K562 (cell line): ENCODE measurements at regions not wholly inside any gene's neighbourhood (a gene's known extent, or its start where the extent isn't known, plus 50 kb on each side); places are given as distances from the start of the nearest gene placed in this dataset.

Experiments
- ATAC-seq: fragments of 200-7000 bp; cut with Tn5 transposase; 3 replicates; pipeline ENCODE4 v1.9.1; 2020; ENCODE audit warnings: moderate library complexity
- BruUV-seq: library from RNA; stranded (reverse); fragments of 400-500 nt; replicated peaks from 2 replicates; lab custom pipeline; 2021; lab: Mats Ljungman, UMichigan
- CTCF ChIA-PET: fragments of 300-600 bp; formaldehyde crosslinking; extraction: SDS; loops from one replicate; lab custom pipeline; 2021; ENCODE audit warnings: low intra/inter-chr PET ratio; lab: Yijun Ruan, JAX
- POLR2A ChIA-PET: fragments of 300-600, 350-650 bp; sonication (Branson Sonifier 250); formaldehyde crosslinking; extraction: SDS; loops from one replicate; lab custom pipeline; 2021; ENCODE audit warnings: antibody characterized with exemption, inconsistent platforms; lab: Yijun Ruan, JAX
- DNase-seq, 4 experiments: peaks; one replicate each; pipeline versions ENCODE4 v3.0.0 to v3.0.0-alpha.2; 2011 to 2018; ENCODE audit warnings: low spot score in 3 of 4, mixed read lengths in 3 of 4; ENCODE audit errors: extremely low read depth in 1 of 4
- FAIRE-seq: peaks from 2 replicates; lab custom pipeline; 2011; peaks lifted over from hg19 to GRCh38; lab: Jason Lieb, UNC
- H2AFZ ChIP-seq: 2 replicates; pipeline ENCODE4 v1.6.0; 2011; ENCODE audit warnings: low read depth, low read length, control low read depth, inconsistent platforms
- H3K27ac ChIP-seq: fragments of 200-600 bp; 3 replicates; pipeline ENCODE4 v1.8.0; 2011; ENCODE audit warnings: low read depth, mild to moderate bottlenecking, control low read depth, inconsistent platforms, low read length, moderate library complexity, mixed read lengths; ENCODE audit errors: extremely low read depth
- H3K27me3 ChIP-seq, 2 experiments: fragments of 300-600 bp in 1 of 2; 2 replicates in 1 of 2; 3 replicates in 1 of 2; pipeline versions ENCODE4 v1.6.0 to v1.8.0; 2011; ENCODE audit warnings: inconsistent platforms in 2 of 2, low read length in 2 of 2, mild to moderate bottlenecking in 1 of 2, mixed read lengths in 1 of 2, moderate library complexity in 1 of 2; ENCODE audit not compliant: control insufficient read depth in 2 of 2, insufficient read depth in 2 of 2
- H3K36me3 ChIP-seq: fragments of 300-600 bp; 3 replicates; pipeline ENCODE4 v1.8.0; 2011; ENCODE audit warnings: mild to moderate bottlenecking, low read length, inconsistent platforms; ENCODE audit not compliant: control insufficient read depth, insufficient read depth
- H3K4me1 ChIP-seq, 2 experiments: fragments of 200-600 bp in 1 of 2; replicated peaks in 1 of 2; 2 replicates in 1 of 2; 3 replicates in 1 of 2; pipeline versions ENCODE4 v1.5.1 to v1.8.0; 2011; ENCODE audit warnings: inconsistent platforms in 2 of 2, low read length in 2 of 2, mild to moderate bottlenecking in 1 of 2, mixed read lengths in 1 of 2, moderate library complexity in 1 of 2; ENCODE audit not compliant: control insufficient read depth in 2 of 2, insufficient read depth in 2 of 2
- H3K4me2 ChIP-seq: 2 replicates; pipeline ENCODE4 v1.6.1; 2011; ENCODE audit warnings: low read length, control low read depth, inconsistent platforms, mixed read lengths; ENCODE audit not compliant: insufficient read depth
- H3K4me3 ChIP-seq: fragments of 200-600 bp; sonication (generic), shearing (Covaris generic); 2 replicates; pipeline ENCODE4 v1.5.1; 2016; ENCODE audit warnings: control low read depth, inconsistent platforms
- H3K79me2 ChIP-seq: fragments of 200-600 bp; 3 replicates; pipeline ENCODE4 v1.8.0; 2011; ENCODE audit warnings: low read length, inconsistent platforms; ENCODE audit not compliant: control insufficient read depth, insufficient read depth
- H3K9ac ChIP-seq, 2 experiments: 2 replicates each; pipeline versions ENCODE4 v1.6.0 to v1.6.1; 2011; ENCODE audit warnings: low read depth in 2 of 2, low read length in 2 of 2, control low read depth in 1 of 2, inconsistent platforms in 1 of 2, mild to moderate bottlenecking in 1 of 2, mixed read lengths in 1 of 2; ENCODE audit not compliant: insufficient read depth in 1 of 2
- H3K9me1 ChIP-seq: one replicate; pipeline ENCODE4 v1.6.0; 2011; ENCODE audit warnings: inconsistent platforms, mild to moderate bottlenecking, low read length, moderate library complexity; ENCODE audit not compliant: control insufficient read depth, insufficient read depth
- H3K9me3 ChIP-seq: replicated peaks from 2 replicates; pipeline ENCODE4 v1.5.1; 2011; ENCODE audit warnings: low read depth, low read length, inconsistent platforms; ENCODE audit not compliant: control insufficient read depth, insufficient read depth
- H4K20me1 ChIP-seq: replicated peaks from 2 replicates; pipeline ENCODE4 v1.6.1; 2011; ENCODE audit warnings: low read length, inconsistent platforms, mixed read lengths; ENCODE audit not compliant: control insufficient read depth, insufficient read depth
- GABPB2 ChIP-seq: fragments of 250-450 bp; sonication (Bioruptor Pico); conservative IDR thresholded peaks from 2 replicates; pipeline ENCODE4 v1.5.1; 2021; ENCODE audit warnings: mild to moderate bottlenecking
- JUND ChIP-seq, 2 experiments: IDR thresholded peaks; 2 replicates in 1 of 2; 3 replicates in 1 of 2; pipeline ENCODE4 v1.6.1; 2011; ENCODE audit warnings: borderline replicate concordance in 2 of 2, low read depth in 2 of 2, low read length in 2 of 2, improper control_type of control experiment in 1 of 2, missing biosample characterization in 1 of 2, missing genetic modification characterization in 1 of 2, missing genetic modification reagents in 1 of 2
- NCOA2 ChIP-seq, 2 experiments: fragments of 450-650 bp; IDR thresholded peaks; 2 replicates each; pipeline ENCODE4 v1.6.1; 2018; ENCODE audit warnings: mild to moderate bottlenecking in 2 of 2, moderate library complexity in 1 of 2; ENCODE audit not compliant: partially characterized antibody in 2 of 2
- NR1H2 ChIP-seq: sonication (generic); formaldehyde crosslinking; IDR thresholded peaks from 2 replicates; pipeline ENCODE4 v1.4.0; 2020; ENCODE audit warnings: mild to moderate bottlenecking, missing genetic modification reagents
- ZFP36 ChIP-seq: fragments of 150-350 bp; IDR thresholded peaks from 2 replicates; pipeline ENCODE4 v1.6.1; 2018; ENCODE audit warnings: low read length, low read depth; ENCODE audit not compliant: partially characterized antibody
- ZFX ChIP-seq: sonication (generic); formaldehyde crosslinking; IDR thresholded peaks from 2 replicates; pipeline ENCODE4 v1.8.0; 2022; ENCODE audit warnings: mild to moderate bottlenecking, missing genetic modification reagents, moderate library complexity
- ZNF764 ChIP-seq: fragments of 250-450 bp; sonication (Bioruptor Pico); IDR thresholded peaks from 2 replicates; pipeline ENCODE4 v1.4.0; 2020; ENCODE audit warnings: low read depth, mild to moderate bottlenecking, moderate library complexity
- WGBS: fragments of 100-300 bp; shearing (Covaris generic); methylation state at CpG from one replicate; pipeline ENCODE4 v1.1.6; 2016; ENCODE audit warnings: low coverage, mixed read lengths; ENCODE audit not compliant: insufficient coverage; ENCODE audit errors: missing lambda C conversion rate; 5-methylcytosine and 5-hydroxymethylcytosine counted together
- in situ Hi-C: fragments of 300-500 bp; cut with MboI; formaldehyde crosslinking; loops from 4 replicates; pipeline ENCODE4 v1.15.0; 2018; ENCODE audit warnings: inconsistent platforms, mixed read lengths
- intact Hi-C: fragments of 100-400 bp; cut with micrococcal nuclease; formaldehyde crosslinking; loops from 2 replicates; pipeline ENCODE4 v1.14.2; 2022
- TF ChIP-seq, protein P1 (sequence below): fragments of 250-450 bp; sonication (Bioruptor Pico); IDR thresholded peaks from 2 replicates; pipeline ENCODE4 v1.4.0; 2020; ENCODE audit warnings: borderline replicate concordance

GRCh38 chr3:112734171-112734570 is 93.2 kb upstream of the CCDC80 start:
- no peak for ATAC-seq
- no peak for DNase-seq
- CTCF ChIA-PET = interaction anchor here (0.9 to 1.4 kb wide), 2 partner anchors 80 to 245 kb away, joined by 3 to 5 read pairs; no protein-coding TSS in a partner anchor

More at GRCh38 chr3:112734171-112734570, 93.2 kb upstream of the CCDC80 start:
- TF ChIP-seq, protein P1, sequence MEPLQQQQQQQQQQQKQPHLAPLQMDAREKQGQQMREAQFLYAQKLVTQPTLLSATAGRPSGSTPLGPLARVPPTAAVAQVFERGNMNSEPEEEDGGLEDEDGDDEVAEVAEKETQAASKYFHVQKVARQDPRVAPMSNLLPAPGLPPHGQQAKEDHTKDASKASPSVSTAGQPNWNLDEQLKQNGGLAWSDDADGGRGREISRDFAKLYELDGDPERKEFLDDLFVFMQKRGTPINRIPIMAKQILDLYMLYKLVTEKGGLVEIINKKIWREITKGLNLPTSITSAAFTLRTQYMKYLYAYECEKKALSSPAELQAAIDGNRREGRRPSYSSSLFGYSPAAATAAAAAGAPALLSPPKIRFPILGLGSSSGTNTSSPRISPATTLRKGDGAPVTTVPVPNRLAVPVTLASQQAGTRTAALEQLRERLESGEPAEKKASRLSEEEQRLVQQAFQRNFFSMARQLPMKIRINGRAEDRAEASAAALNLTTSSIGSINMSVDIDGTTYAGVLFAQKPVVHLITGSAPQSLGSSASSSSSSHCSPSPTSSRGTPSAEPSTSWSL (CRISPR knock-in tag) = no peak
- TF ChIP-seq JUND (IDR thresholded peaks at IDR 0.05; ENCODE audit: borderline replicate concordance, low read depth, low read length) (no peak), JUND (tag; IDR thresholded peaks at IDR 0.05; ENCODE audit: borderline replicate concordance, low read depth, low read length) (no peak), ZFX (CRISPR knock-in tag) (no peak), ZNF764 (CRISPR knock-in tag) (no peak), ZFP36 (no peak), NR1H2 (CRISPR knock-in tag) (no peak), NCOA2 (IDR thresholded peaks at IDR 0.05; ENCODE audit: partially characterized antibody in 2 of 2) (no peak), GABPB2 (CRISPR knock-in tag) (no peak)
- intact Hi-C loops (loop anchor here (2.0 to 10.0 kb wide), 3 partner anchors 79 to 149 kb away; no protein-coding TSS in a partner anchor), in situ Hi-C loops (loop anchor here (5.0 to 25.0 kb wide), 3 partner anchors 89 to 553 kb away; partner anchors contain the start of genes CCDC80 and CD200R1)
- Histone ChIP-seq H3K9me1 (no peaks in the 10 kb centered on the region), H2AFZ (no peak overlapping the region), H3K4me1 (peaks cover 0 to 4% of the 10 kb centered on the region in 2 experiments; a peak in 1 of 5 replicates), H3K4me3 (no peak overlapping the region), H3K9me3 (no peaks in the 10 kb centered on the region), H3K4me2 (no peak overlapping the region), H3K79me2 (no peaks in the 10 kb centered on the region), H4K20me1 (no peaks in the 10 kb centered on the region), H3K27ac (no peak overlapping the region), H3K27me3 (no peaks in the 10 kb centered on the region), H3K9ac (no peak overlapping the region), H3K36me3 (no peaks in the 10 kb centered on the region)
- WGBS = 33% methylated on average over 2 of the region's 2 CpGs
- no peak for FAIRE-seq
- POLR2A ChIA-PET = no interaction called here
- no TSS peak for BruUV-seq
